Breast epithelium (tissue), 4 donors: ENCODE measurements at regions not wholly inside any gene's neighbourhood (a gene's known extent, or its start where the extent isn't known, plus 50 kb on each side); places are given as distances from the start of the nearest gene placed in this dataset.

Experiments used
- DNase-seq, 2 donors: peaks; one replicate each; pipeline ENCODE4 v3.0.0-alpha.2; 2019; ENCODE audit warnings: low spot score in 2 of 2
- H3K27ac ChIP-seq, 2 donors: fragments of 200-600 bp; sonication (generic) in 1 of 2; one replicate each; pipeline ENCODE4 v1.5.1; 2016 to 2019; ENCODE audit warnings: mild to moderate bottlenecking in 1 of 2
- H3K27me3 ChIP-seq, 2 donors: fragments of 200-600 bp; sonication (generic) in 1 of 2; one replicate each; pipeline versions ENCODE4 v1.5.1 to v1.6.0; 2017 to 2019; ENCODE audit warnings: control low read depth in 1 of 2, mild to moderate bottlenecking in 1 of 2
- H3K36me3 ChIP-seq: fragments of 200-600 bp; one replicate; pipeline ENCODE4 v1.5.1; 2019
- H3K4me1 ChIP-seq, 2 donors: fragments of 200-600 bp; sonication (generic); one replicate each; pipeline ENCODE4 v1.5.1; 2016 to 2019; ENCODE audit warnings: control low read depth in 1 of 2
- H3K4me3 ChIP-seq, 3 donors: fragments of 200-600 bp; sonication (generic); 1 replicate in 2 of 3; 2 replicates in 1 of 3; pipeline ENCODE4 v1.5.1; 2016 to 2019; ENCODE audit warnings: mild to moderate bottlenecking in 3 of 3, moderate library complexity in 2 of 3
- H3K9me3 ChIP-seq, 2 donors: fragments of 200-600 bp; sonication (generic) in 1 of 2; one replicate each; pipeline ENCODE4 v1.5.1; 2016 to 2019; ENCODE audit warnings: control low read depth in 1 of 2
- POLR2A ChIP-seq: fragments of 450-650 bp; IDR thresholded peaks from one replicate; pipeline ENCODE4 v1.6.1; 2016; ENCODE audit warnings: antibody characterized with exemption, mild to moderate bottlenecking, moderate library complexity
- POLR2AphosphoS5 ChIP-seq, 3 donors: sonication (generic); formaldehyde crosslinking; IDR thresholded peaks; one replicate each; pipeline ENCODE4 v1.6.1; 2017; ENCODE audit warnings: antibody characterized with exemption in 3 of 3
- intact Hi-C: fragments of 100-400 bp; cut with DNase I; formaldehyde crosslinking; loops from one replicate; pipeline ENCODE4 v1.15.1; 2023; ENCODE audit warnings: low total_unique reads
- TF ChIP-seq, protein P1 (sequence below), 3 donors: fragments of 450-650 bp; IDR thresholded peaks; one replicate each; pipeline ENCODE4 v1.5.1; 2016 to 2017; ENCODE audit warnings: antibody characterized with exemption in 3 of 3, mild to moderate bottlenecking in 3 of 3, moderate library complexity in 3 of 3

DNA sequence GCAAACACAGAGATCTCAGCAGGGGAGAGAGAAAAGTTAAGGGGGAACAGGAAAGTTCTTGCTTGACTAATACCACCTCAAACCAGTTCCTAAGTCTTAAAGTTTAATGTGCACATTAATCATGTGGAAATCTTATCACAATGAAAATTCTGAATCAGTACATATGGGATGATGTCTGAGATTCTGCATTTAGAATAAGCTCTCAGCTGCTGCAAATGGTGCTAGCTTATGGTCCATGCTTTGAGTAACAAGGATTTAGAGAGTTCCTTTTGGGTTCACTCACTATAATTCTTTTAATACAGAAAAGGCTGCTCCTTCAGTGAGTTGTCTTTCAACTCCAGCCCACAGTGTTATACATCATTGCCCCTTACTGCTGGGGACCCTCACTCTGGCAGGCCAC is 99.5 kb upstream of the THRB start:
- TF ChIP-seq, protein P1, sequence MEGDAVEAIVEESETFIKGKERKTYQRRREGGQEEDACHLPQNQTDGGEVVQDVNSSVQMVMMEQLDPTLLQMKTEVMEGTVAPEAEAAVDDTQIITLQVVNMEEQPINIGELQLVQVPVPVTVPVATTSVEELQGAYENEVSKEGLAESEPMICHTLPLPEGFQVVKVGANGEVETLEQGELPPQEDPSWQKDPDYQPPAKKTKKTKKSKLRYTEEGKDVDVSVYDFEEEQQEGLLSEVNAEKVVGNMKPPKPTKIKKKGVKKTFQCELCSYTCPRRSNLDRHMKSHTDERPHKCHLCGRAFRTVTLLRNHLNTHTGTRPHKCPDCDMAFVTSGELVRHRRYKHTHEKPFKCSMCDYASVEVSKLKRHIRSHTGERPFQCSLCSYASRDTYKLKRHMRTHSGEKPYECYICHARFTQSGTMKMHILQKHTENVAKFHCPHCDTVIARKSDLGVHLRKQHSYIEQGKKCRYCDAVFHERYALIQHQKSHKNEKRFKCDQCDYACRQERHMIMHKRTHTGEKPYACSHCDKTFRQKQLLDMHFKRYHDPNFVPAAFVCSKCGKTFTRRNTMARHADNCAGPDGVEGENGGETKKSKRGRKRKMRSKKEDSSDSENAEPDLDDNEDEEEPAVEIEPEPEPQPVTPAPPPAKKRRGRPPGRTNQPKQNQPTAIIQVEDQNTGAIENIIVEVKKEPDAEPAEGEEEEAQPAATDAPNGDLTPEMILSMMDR (IDR thresholded peaks at IDR 0.05): no peak
- TF ChIP-seq POLR2A (no peak), POLR2AphosphoS5 (IDR thresholded peaks at IDR 0.05) (no peak)
- Histone ChIP-seq H3K4me1 (no peaks in the 10 kb centered on the region), H3K36me3 (no peaks in the 10 kb centered on the region), H3K4me3 (no peak overlapping the region), H3K27me3 (no peaks in the 10 kb centered on the region), H3K9me3 (no peaks in the 10 kb centered on the region), H3K27ac (no peak overlapping the region)
- DNase-seq: no peak
- intact Hi-C loops: no loop called here

DNA sequence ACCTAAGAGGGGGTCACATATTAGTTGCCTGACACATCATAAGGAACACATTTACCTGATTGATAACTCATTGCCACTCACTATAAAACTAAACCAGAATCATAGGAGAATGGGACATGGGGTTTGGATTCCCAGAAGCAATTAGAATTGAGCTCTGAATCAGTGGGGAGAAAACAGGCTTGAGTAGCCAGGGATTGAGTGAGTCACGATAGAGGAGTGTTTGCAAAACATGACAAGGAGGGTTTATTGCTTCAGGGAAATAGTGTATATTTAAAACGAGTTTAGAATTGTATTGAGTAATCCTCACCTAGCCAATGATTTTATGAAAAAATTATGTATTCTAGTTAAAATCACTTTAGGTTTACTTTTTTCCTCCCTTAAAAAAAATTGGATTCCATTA is 101.1 kb upstream of the THRB start:
- Histone ChIP-seq H3K4me1 (no peaks in the 10 kb centered on the region), H3K27ac (no peak overlapping the region), H3K27me3 (no peaks in the 10 kb centered on the region), H3K4me3 (no peak overlapping the region), H3K9me3 (no peaks in the 10 kb centered on the region), H3K36me3 (no peaks in the 10 kb centered on the region)
- intact Hi-C loops: no loop called here
- no peak for DNase-seq
- no peak for TF ChIP-seq POLR2A
- TF ChIP-seq POLR2AphosphoS5 (IDR thresholded peaks at IDR 0.05): no peak
- TF ChIP-seq, protein P1 (IDR thresholded peaks at IDR 0.05): no peak

DNA sequence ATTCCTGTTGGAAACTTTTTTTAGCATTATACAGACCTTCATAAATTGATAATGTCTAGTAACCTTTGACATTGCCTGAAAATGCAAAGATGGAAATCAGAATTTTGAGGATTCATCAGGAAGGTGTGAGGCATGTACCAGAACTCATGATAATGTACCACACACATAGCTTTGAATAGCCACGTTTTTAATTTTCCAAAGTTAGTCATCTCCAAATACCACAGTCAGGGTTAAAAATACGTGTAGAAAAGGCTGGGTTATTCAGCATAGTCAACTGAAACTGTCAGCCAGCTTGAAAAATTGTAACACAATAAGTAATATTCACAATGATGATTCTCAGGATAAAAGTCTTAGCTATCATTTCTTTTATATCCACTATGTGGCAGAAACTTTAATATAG is 102.0 kb upstream of the THRB start:
- Histone ChIP-seq H3K4me3 (no peak overlapping the region), H3K36me3 (no peaks in the 10 kb centered on the region), H3K9me3 (no peaks in the 10 kb centered on the region), H3K4me1 (no peaks in the 10 kb centered on the region), H3K27me3 (no peaks in the 10 kb centered on the region), H3K27ac (no peak overlapping the region)
- TF ChIP-seq, protein P1 (IDR thresholded peaks at IDR 0.05): no peak
- TF ChIP-seq POLR2A: no peak
- TF ChIP-seq POLR2AphosphoS5 (IDR thresholded peaks at IDR 0.05): no peak
- intact Hi-C loops: no loop called here
- DNase-seq: no peak

DNA sequence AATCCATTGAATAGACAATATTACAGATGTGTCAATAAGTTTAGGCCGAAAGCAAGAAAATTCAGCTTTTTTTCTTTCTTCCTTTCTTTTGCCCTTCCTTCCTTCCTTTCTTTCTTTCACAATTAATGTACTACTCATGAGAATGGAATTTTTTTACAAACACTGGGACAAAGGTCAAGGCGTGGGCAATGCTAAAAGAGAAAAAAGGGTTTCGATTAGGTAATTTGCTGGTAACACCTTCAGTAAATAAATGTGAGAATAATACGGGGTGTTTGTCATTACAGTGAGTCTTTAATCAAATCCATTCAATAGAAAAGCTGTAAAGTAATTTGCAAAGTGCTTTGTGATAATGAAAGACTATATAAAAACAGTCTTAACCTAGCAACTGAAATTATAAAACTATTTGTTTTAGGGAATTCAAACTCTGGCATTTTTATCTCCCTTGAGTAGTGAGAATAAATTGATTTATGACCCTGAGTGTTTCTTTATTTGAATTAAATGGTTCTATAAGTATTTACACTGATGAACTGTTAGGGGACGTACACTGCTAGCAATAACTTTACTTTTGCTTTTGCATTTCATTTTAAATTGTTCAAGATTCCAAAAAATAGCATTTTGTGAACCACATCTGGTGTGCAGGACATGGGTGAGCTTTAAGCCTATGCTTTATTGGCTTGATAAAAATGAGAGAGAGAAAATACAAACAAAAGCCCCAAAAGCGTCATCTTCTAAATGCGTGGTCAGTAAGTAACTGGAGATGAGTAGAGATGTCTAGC is 104.2 kb upstream of the THRB start:
- Histone ChIP-seq H3K9me3 (no peaks in the 10 kb centered on the region), H3K27me3 (no peaks in the 10 kb centered on the region), H3K4me3 (peak overlapping the region in 1 of 3 donors; percentile 6), H3K36me3 (no peaks in the 10 kb centered on the region), H3K4me1 (no peaks in the 10 kb centered on the region), H3K27ac (peak overlapping the region; percentile 11 to 50)
- TF ChIP-seq POLR2AphosphoS5 (IDR thresholded peaks at IDR 0.05) (no peak), POLR2A (no peak)
- TF ChIP-seq, protein P1 (IDR thresholded peaks at IDR 0.05): no peak
- intact Hi-C loops: no loop called here
- no peak for DNase-seq

DNA sequence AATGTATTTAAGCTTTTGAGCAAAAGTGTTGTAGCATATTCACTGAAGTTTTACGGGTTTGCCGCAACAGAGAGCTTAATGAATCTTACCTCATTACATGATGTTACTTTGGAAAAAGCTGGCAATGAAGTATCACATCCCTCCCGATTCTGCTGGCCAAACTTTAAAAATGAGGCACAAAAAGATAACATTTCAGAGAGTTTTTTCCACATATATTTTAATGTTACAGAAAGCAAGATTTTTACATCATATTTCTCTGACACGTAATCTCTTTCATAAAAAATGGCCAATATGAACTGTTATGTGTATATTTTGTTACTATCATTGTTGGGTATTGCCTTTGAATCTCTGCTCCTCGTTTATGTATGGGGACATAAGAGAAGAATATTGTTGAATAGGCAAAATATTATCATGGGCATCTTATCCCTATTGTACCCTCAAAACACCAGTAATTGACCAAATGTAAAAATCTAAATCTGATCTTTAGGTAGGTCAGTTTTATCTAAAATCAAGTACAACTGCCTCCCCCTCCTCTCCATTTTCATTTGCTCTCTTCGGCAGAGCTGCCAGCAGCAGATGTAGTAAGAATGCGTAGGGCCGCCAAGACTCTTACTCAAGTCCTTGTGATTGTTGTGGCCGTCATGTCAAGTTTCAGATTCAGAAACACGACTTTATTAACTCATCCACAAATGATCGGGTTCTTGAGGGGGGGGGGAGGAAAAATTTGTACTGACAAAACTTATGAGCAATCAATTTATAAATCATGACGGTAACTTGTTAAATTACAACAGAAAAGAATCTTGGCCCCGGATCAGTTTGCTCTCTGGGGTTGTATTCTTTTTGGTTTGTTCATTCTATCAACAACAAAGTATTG is 106.7 kb upstream of the THRB start:
- Histone ChIP-seq H3K4me1 (no peaks in the 10 kb centered on the region), H3K36me3 (no peaks in the 10 kb centered on the region), H3K9me3 (no peaks in the 10 kb centered on the region), H3K27ac (no peak overlapping the region), H3K27me3 (no peaks in the 10 kb centered on the region), H3K4me3 (no peak overlapping the region)
- TF ChIP-seq POLR2AphosphoS5 (IDR thresholded peaks at IDR 0.05) (no peak), POLR2A (no peak)
- TF ChIP-seq, protein P1 (IDR thresholded peaks at IDR 0.05): no peak
- DNase-seq: no peak
- intact Hi-C loops: no loop called here
